Common myeloid progenitor, CD34-positive (primary cell): ENCODE measurements at regions not wholly inside any gene's neighbourhood (a gene's known extent, or its start where the extent isn't known, plus 50 kb on each side); places are given as distances from the start of the nearest gene placed in this dataset.

Experiments used
- CTCF ChIA-PET: fragments of 350-600 bp; sonication (Branson Sonifier 250); formaldehyde crosslinking; loops from one replicate; lab custom pipeline; 2021; ENCODE audit warnings: antibody characterized with exemption; lab: Charles Lee
- POLR2A ChIA-PET: fragments of 350-600 bp; sonication (Branson Sonifier 250); formaldehyde crosslinking; loops from one replicate; lab custom pipeline; 2021; ENCODE audit warnings: antibody characterized with exemption; lab: Charles Lee
- DNase-seq, 3 donors: peaks; one replicate each; pipeline versions ENCODE4 v3.0.0 to v3.0.0-alpha.2; 2013
- H3K27ac ChIP-seq, 2 experiments: 1 replicate in 1 of 2; 2 replicates in 1 of 2; pipeline ENCODE4 v1.7.0; 2013; ENCODE audit warnings: inconsistent platforms in 2 of 2, low read length in 2 of 2, mild to moderate bottlenecking in 2 of 2, low read depth in 1 of 2, moderate library complexity in 1 of 2; ENCODE audit not compliant: severe bottlenecking in 2 of 2, insufficient read depth in 1 of 2, poor library complexity in 1 of 2
- H3K27me3 ChIP-seq, 5 experiments: replicated peaks in 2 of 5; 1 replicate in 3 of 5; 2 replicates in 2 of 5; pipeline versions ENCODE4 v1.6.1 to v1.7.0; 2013; ENCODE audit warnings: low read length in 4 of 5, mild to moderate bottlenecking in 2 of 5, moderate library complexity in 2 of 5, inconsistent platforms in 1 of 5; ENCODE audit not compliant: insufficient read depth in 5 of 5, control insufficient read depth in 4 of 5
- H3K36me3 ChIP-seq, 4 experiments: 1 replicate in 2 of 4; 2 replicates in 2 of 4; pipeline versions ENCODE4 v1.6.1 to v1.7.0; 2013; ENCODE audit warnings: low read length in 3 of 4, control low read depth in 1 of 4, mild to moderate bottlenecking in 1 of 4; ENCODE audit not compliant: control insufficient read depth in 4 of 4, insufficient read depth in 4 of 4
- H3K4me1 ChIP-seq, 4 experiments: 1 replicate in 3 of 4; 2 replicates in 1 of 4; pipeline versions ENCODE4 v1.6.1 to v1.7.1; 2013; ENCODE audit warnings: low read length in 3 of 4, mild to moderate bottlenecking in 3 of 4, control low read depth in 1 of 4, inconsistent platforms in 1 of 4, moderate library complexity in 1 of 4; ENCODE audit not compliant: control insufficient read depth in 4 of 4, insufficient read depth in 4 of 4; ENCODE audit errors: control extremely low read depth in 1 of 4
- H3K4me3 ChIP-seq, 7 experiments: 1 replicate in 4 of 7; 2 replicates in 3 of 7; pipeline versions ENCODE4 v1.5.1 to v1.7.0; 2013; ENCODE audit warnings: mild to moderate bottlenecking in 7 of 7, low read length in 6 of 7, moderate library complexity in 6 of 7, inconsistent platforms in 2 of 7, low read depth in 2 of 7, control low read depth in 1 of 7; ENCODE audit not compliant: insufficient read depth in 4 of 7, control insufficient read depth in 1 of 7; ENCODE audit errors: extremely low read depth in 1 of 7
- H3K9me3 ChIP-seq, 5 experiments: 1 replicate in 4 of 5; 2 replicates in 1 of 5; pipeline versions ENCODE4 v1.6.1 to v1.7.1; 2013; ENCODE audit warnings: low read length in 4 of 5, mild to moderate bottlenecking in 2 of 5, inconsistent platforms in 1 of 5, low read depth in 1 of 5, moderate library complexity in 1 of 5; ENCODE audit not compliant: control insufficient read depth in 4 of 5, insufficient read depth in 2 of 5; ENCODE audit errors: control extremely low read depth in 1 of 5
- WGBS: methylation state at CpG from one replicate; pipeline ENCODE4 v1.1.5; 2013; ENCODE audit not compliant: insufficient coverage; 5-methylcytosine and 5-hydroxymethylcytosine counted together

DNA sequence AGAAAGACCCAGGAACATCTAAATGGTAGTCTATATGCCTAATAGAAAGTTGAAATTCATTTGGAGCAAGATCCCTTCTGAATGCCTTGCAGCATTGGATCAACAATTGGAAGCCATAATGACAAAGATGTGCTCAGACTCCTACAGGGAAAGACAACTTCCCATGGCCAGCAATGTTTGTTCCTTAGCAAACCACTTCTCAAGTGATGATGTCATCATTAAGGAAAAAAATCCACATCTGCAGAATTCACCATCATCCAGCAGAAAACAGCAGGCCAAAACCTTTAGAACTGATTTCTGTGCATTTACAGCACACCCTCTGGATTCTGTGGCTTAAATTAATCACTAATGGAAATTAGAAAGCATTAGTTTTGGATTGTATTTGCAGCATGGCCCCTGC, 82.4 kb upstream of the ZIC3 start:
- H3K9me3 ChIP-seq: no peaks in the 10 kb centered on the region
- H3K4me3 ChIP-seq: no peak overlapping the region
- no peaks in the 10 kb centered on the region for H3K36me3 ChIP-seq
- no peak overlapping the region for H3K27ac ChIP-seq
- ChIA-PET CTCF (no interaction called here), POLR2A (no interaction called here)
- no peak for DNase-seq
- peaks cover 0 to 4% (median 0%) of the 10 kb centered on the region in 5 experiments for H3K27me3 ChIP-seq
- no peaks in the 10 kb centered on the region for H3K4me1 ChIP-seq

DNA sequence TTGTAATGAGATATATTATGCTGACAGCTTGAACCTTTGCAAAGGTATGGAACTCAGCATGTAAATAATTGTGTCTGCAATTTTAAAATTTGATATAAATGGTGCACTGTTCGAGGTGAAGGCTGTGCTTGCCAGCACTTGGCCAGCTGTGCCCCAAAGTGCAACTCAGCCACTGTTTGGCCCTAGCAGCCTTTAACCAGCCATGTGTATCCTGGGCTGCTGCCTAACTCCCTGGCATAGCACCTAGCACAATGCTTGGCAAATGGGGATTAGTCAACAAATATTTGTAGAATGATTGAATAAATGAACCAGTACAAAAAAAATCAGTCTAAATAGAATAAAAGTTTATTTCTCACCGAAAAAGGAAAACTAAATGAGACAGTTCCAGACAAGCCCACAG, 83.8 kb upstream of the ZIC3 start:
- 70% methylated on average over 2 of the region's 2 CpGs for WGBS
- Histone ChIP-seq H3K9me3 (no peaks in the 10 kb centered on the region), H3K27ac (no peak overlapping the region), H3K4me3 (no peak overlapping the region), H3K27me3 (peaks cover 0 to 4% (median 0%) of the 10 kb centered on the region in 5 experiments), H3K4me1 (no peaks in the 10 kb centered on the region), H3K36me3 (no peaks in the 10 kb centered on the region)
- ChIA-PET POLR2A (no interaction called here), CTCF (no interaction called here)
- no peak for DNase-seq

DNA sequence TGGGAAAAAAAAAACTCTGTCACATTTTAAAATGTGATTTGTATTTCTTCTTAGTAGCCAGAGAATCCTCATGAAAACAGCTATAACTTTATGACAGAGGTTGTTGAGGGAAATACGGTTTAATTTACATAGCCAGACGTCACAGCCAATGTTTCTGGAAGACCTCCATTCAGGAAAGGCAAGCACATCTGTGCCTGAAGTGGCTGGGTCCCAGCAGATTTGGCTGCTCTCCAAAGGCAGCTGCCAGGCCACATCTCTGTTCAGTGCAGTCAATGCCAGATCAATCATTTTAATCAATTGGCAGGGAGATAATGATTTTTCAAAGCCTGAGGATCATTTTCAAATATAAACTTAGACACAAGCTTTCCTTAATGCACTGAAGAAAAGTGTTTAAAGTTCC, 86.5 kb upstream of the ZIC3 start:
- no peaks in the 10 kb centered on the region for H3K9me3 ChIP-seq
- WGBS: 18% methylated on average over 2 of the region's 2 CpGs
- no peak overlapping the region for H3K27ac ChIP-seq
- no peaks in the 10 kb centered on the region for H3K36me3 ChIP-seq
- H3K27me3 ChIP-seq: peaks cover 0 to 4% (median 0%) of the 10 kb centered on the region in 5 experiments
- CTCF ChIA-PET: no interaction called here
- no peaks in the 10 kb centered on the region for H3K4me1 ChIP-seq
- POLR2A ChIA-PET: no interaction called here
- no peak overlapping the region for H3K4me3 ChIP-seq
- DNase-seq: peak in 2 of 3 donors; percentile 2 to 15

DNA sequence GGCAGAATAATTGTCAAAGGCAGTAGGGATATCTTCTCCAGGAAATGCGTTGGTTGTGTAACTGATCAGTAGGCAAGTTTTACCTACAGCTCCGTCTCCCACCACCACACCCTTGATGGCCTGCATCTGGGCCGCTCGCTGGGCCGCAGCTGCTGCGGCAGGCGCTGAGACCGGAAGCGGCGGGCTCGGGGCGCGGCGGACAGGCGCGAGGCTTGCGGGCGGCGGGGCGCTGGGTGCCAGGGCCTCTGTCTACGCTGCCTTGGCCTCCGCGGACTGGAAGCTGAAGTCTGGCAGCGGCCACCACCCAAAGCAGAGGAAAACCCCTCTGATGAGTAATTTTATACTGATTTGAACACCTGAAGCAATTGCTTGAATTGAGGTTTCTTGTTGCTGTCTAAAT, 124.2 kb upstream of the ZIC3 start:
- H3K4me1 ChIP-seq: no peaks in the 10 kb centered on the region
- WGBS: 76% methylated on average over 20 of the region's 24 CpGs
- ChIA-PET POLR2A (no interaction called here), CTCF (no interaction called here)
- no peak overlapping the region for H3K27ac ChIP-seq
- H3K4me3 ChIP-seq: no peak overlapping the region
- no peaks in the 10 kb centered on the region for H3K36me3 ChIP-seq
- H3K27me3 ChIP-seq: peaks cover 0 to 12% (median 2%) of the 10 kb centered on the region in 5 experiments
- H3K9me3 ChIP-seq: peaks cover 0 to 5% (median 0%) of the 10 kb centered on the region in 5 experiments
- no peak for DNase-seq

DNA sequence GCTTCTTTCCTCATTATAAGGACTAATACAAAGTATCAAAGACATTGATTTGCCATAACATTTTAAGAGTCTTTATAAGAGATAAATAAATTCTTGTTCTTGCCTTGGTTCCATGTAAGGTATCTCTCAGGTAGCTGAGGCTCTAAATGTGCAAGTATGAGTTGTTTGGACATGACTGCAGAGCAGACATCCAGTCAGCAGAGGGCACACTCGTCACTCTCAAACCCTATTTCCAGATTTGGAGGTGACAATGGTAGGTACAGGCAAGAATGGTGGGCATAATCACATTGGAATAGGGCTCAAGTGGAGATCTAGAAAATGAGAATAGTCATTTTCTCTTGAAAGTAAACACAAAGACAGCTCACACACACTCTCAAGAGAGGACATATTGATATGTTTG, 133.3 kb upstream of the ZIC3 start:
- POLR2A ChIA-PET: no interaction called here
- CTCF ChIA-PET: interaction anchor here (0.7 to 2.9 kb wide), 3 partner anchors 27 to 593 kb away, joined by 3 to 12 read pairs (median 3); no protein-coding TSS in a partner anchor
- peaks cover 0 to 7% (median 2%) of the 10 kb centered on the region in 5 experiments for H3K9me3 ChIP-seq
- DNase-seq: peak in 2 of 3 donors; percentile 54 to 58
- H3K4me1 ChIP-seq: peaks cover 0 to 18% (median 5%) of the 10 kb centered on the region in 4 experiments
- no peak overlapping the region for H3K4me3 ChIP-seq
- peaks cover 2 to 36% (median 14%) of the 10 kb centered on the region in 5 experiments for H3K27me3 ChIP-seq
- H3K36me3 ChIP-seq: no peaks in the 10 kb centered on the region
- H3K27ac ChIP-seq: no peak overlapping the region
- WGBS: no CpG with 5 or more reads among the region's 1 CpG

DNA sequence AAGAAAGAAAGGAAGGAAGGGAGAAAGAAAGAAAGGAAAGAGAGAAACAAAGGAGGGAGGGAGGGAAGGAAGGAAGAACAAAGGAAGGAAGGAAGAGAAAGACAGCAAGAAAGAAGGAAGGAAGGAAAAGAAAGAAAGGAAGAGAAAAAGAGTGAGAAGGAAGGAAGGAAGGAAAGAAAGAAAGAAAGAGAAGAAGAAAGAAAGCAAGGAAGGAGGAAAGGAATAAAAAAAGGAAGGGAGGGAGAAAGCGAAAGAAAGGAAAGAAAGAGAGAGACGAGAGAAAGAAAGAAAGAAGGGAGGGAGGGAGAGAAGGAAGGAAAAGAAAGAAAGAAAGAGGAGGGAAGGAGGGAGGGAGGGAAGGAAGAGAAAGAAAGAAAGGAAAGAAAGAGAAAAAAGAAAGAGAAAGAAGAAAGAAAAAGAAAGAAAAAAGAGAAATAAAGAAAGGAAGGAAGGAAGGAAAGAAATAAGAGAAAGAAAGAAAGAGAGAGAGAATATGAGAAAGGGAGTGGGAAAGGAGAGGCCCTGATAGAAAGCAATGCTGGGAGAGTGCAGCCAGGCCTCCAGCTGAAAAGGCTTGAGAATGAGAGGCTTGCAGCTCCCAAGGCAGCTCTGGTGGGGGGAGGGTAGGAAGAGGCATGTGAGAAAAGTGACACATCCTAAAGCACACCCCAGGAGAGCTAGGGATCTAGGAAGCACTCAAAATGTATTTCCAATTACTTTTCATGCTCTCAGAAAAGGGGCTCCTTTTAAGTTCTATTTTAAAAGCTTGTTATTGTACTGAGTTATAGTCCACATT, 134.0 kb upstream of the ZIC3 start:
- Histone ChIP-seq H3K27ac (no peak overlapping the region), H3K36me3 (no peaks in the 10 kb centered on the region), H3K27me3 (peaks cover 2 to 43% (median 14%) of the 10 kb centered on the region in 5 experiments), H3K4me3 (no peak overlapping the region), H3K9me3 (peaks cover 0 to 9% (median 2%) of the 10 kb centered on the region in 5 experiments), H3K4me1 (peaks cover 0 to 21% (median 6%) of the 10 kb centered on the region in 4 experiments)
- no peak for DNase-seq
- WGBS: 60% methylated on average over 2 of the region's 2 CpGs
- ChIA-PET POLR2A (no interaction called here), CTCF (interaction anchor here (0.5 to 2.9 kb wide), 2 partner anchors 475 to 594 kb away, joined by 3 to 12 read pairs; no protein-coding TSS in a partner anchor)

DNA sequence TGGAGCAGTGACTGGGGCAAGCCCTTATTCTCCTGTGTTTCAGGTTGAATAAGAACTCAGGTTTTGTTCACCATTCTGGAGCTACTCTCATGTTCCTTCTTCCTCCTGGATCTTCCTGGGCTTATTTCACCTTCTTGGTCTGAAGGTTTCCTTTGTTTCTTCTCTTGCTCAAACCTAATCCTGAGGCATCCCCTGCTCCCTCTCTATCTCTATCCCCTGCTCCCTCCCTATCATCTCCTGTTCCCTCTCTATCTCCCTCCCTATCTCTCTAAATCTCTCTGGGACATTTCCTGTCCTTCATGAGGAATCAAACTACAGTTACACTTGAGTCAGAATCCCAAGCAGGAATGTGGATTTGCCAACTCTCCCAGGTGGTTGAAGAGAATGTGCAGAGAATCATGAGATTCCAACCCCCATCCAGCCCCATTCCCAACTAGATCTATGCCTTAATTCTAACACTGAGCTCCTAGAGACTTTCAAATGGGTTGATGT, 134.9 kb upstream of the ZIC3 start:
- Histone ChIP-seq H3K36me3 (no peaks in the 10 kb centered on the region), H3K27ac (no peak overlapping the region), H3K9me3 (peaks cover 0 to 9% (median 2%) of the 10 kb centered on the region in 5 experiments), H3K4me3 (no peak overlapping the region), H3K27me3 (peaks cover 3 to 51% (median 18%) of the 10 kb centered on the region in 5 experiments), H3K4me1 (peaks cover 0 to 21% (median 6%) of the 10 kb centered on the region in 4 experiments)
- ChIA-PET POLR2A (no interaction called here), CTCF (no interaction called here)
- DNase-seq: no peak
